B cell (primary cell): ENCODE measurements at regions not wholly inside any gene's neighbourhood (a gene's known extent, or its start where the extent isn't known, plus 50 kb on each side); places are given as distances from the start of the nearest gene placed in this dataset.

ENCODE experiments used
- ATAC-seq: fragments of 200-7000 bp; cut with Tn5 transposase; one replicate; pipeline ENCODE4 v1.10.0; 2021; ENCODE audit warnings: low read depth, mild to moderate bottlenecking, moderate number of reproducible peaks, moderate library complexity
- CTCF ChIA-PET: fragments of 350-600 bp; sonication (Branson Sonifier 250); formaldehyde crosslinking; loops from one replicate; lab custom pipeline; 2021; ENCODE audit warnings: antibody characterized with exemption, inconsistent platforms; lab: Charles Lee
- POLR2A ChIA-PET: fragments of 350-600 bp; sonication (Branson Sonifier 250); formaldehyde crosslinking; loops from one replicate; lab custom pipeline; 2021; ENCODE audit warnings: antibody characterized with exemption; lab: Charles Lee
- DNase-seq: peaks from one replicate; pipeline ENCODE4 v3.0.0; 2013
- H2AFZ ChIP-seq: 2 replicates; pipeline ENCODE4 v1.6.1; 2012; ENCODE audit warnings: mild to moderate bottlenecking, low read depth, low read length; ENCODE audit not compliant: insufficient read depth, poor library complexity, severe bottlenecking
- H3K27ac ChIP-seq, 2 donors: 1 replicate in 1 of 2; 2 replicates in 1 of 2; pipeline ENCODE4 v1.5.1; 2012 to 2013; ENCODE audit warnings: low read length in 2 of 2, mild to moderate bottlenecking in 2 of 2, moderate library complexity in 1 of 2
- H3K27me3 ChIP-seq, 4 experiments: fragments of 200-600 bp in 1 of 4; sonication (generic) in 1 of 4; replicated peaks in 1 of 4; 1 replicate in 2 of 4; 2 replicates in 2 of 4; pipeline versions ENCODE4 v1.6.1 to v1.7.0; 2013 to 2016; ENCODE audit warnings: low read length in 3 of 4, mild to moderate bottlenecking in 2 of 4, mixed read lengths in 1 of 4, moderate library complexity in 1 of 4; ENCODE audit not compliant: insufficient read depth in 4 of 4, control insufficient read depth in 3 of 4; ENCODE audit errors: control extremely low read depth in 1 of 4
- H3K36me3 ChIP-seq, 2 experiments: replicated peaks in 1 of 2; 1 replicate in 1 of 2; 2 replicates in 1 of 2; pipeline versions ENCODE4 v1.6.1 to v1.7.1; 2013; ENCODE audit warnings: low read length in 1 of 2; ENCODE audit not compliant: insufficient read depth in 2 of 2, control insufficient read depth in 1 of 2; ENCODE audit errors: control extremely low read depth in 1 of 2, extremely low read depth in 1 of 2
- H3K4me1 ChIP-seq, 2 donors: fragments of 200-600 bp in 1 of 2; sonication (generic) in 1 of 2; 1 replicate in 1 of 2; 2 replicates in 1 of 2; pipeline versions ENCODE4 v1.5.1 to v1.6.1; 2013 to 2017; ENCODE audit warnings: low read length in 2 of 2; ENCODE audit not compliant: control insufficient read depth in 2 of 2, insufficient read depth in 2 of 2
- H3K4me2 ChIP-seq: replicated peaks from 2 replicates; pipeline ENCODE3; 2012; ENCODE audit warnings: mild to moderate bottlenecking, low read depth, low read length; ENCODE audit not compliant: poor library complexity, severe bottlenecking
- H3K4me3 ChIP-seq, 5 experiments: fragments of 200-600 bp in 1 of 5; sonication (generic) in 1 of 5; 1 replicate in 3 of 5; 2 replicates in 2 of 5; pipeline versions ENCODE4 v1.5.1 to v1.7.0; 2011 to 2016; ENCODE audit warnings: low read length in 4 of 5, mild to moderate bottlenecking in 4 of 5, low read depth in 2 of 5, control low read depth in 1 of 5, moderate library complexity in 1 of 5; ENCODE audit not compliant: insufficient read depth in 1 of 5; ENCODE audit errors: control extremely low read depth in 1 of 5, extremely low read depth in 1 of 5
- H3K79me2 ChIP-seq: fragments of 200-600 bp; sonication (generic); one replicate; pipeline ENCODE4 v1.6.0; 2016; ENCODE audit warnings: low read length; ENCODE audit not compliant: control insufficient read depth, insufficient read depth
- H3K9ac ChIP-seq: fragments of 200-600 bp; sonication (generic); 2 replicates; pipeline ENCODE4 v1.6.1; 2017; ENCODE audit warnings: mild to moderate bottlenecking, low read length, moderate library complexity
- H3K9me3 ChIP-seq, 3 donors: one replicate each; pipeline versions ENCODE4 v1.6.1 to v1.7.1; 2013; ENCODE audit warnings: low read length in 2 of 3; ENCODE audit not compliant: control insufficient read depth in 2 of 3, insufficient read depth in 1 of 3; ENCODE audit errors: control extremely low read depth in 1 of 3
- H4K20me1 ChIP-seq: 2 replicates; pipeline ENCODE4 v1.6.0; 2012; ENCODE audit warnings: mild to moderate bottlenecking, low read length; ENCODE audit not compliant: insufficient read depth, control insufficient read depth, poor library complexity, severe bottlenecking
- H3K27ac Mint-ChIP-seq: one replicate; pipeline ENCODE4 v1.8.0; 2021; ENCODE audit warnings: mixed read lengths
- H3K27me3 Mint-ChIP-seq: one replicate; pipeline ENCODE4 v1.8.0; 2021; ENCODE audit warnings: mixed read lengths
- H3K4me1 Mint-ChIP-seq: one replicate; pipeline ENCODE4 v1.8.0; 2021; ENCODE audit warnings: mixed read lengths
- H3K4me3 Mint-ChIP-seq: one replicate; pipeline ENCODE4 v1.8.0; 2021; ENCODE audit warnings: mixed read lengths
- H3K9me3 Mint-ChIP-seq: one replicate; pipeline ENCODE4 v1.8.0; 2022; ENCODE audit warnings: mixed read lengths; ENCODE audit not compliant: insufficient read depth
- EZH2 ChIP-seq: IDR thresholded peaks from 2 replicates; pipeline ENCODE4 v1.6.1; 2012; ENCODE audit warnings: borderline replicate concordance, low read depth, mild to moderate bottlenecking, moderate library complexity, low read length; ENCODE audit not compliant: insufficient read depth, poor library complexity, severe bottlenecking
- WGBS: methylation state at CpG from one replicate; pipeline ENCODE4 v1.1.5; 2013; ENCODE audit warnings: missing lambda C conversion rate; ENCODE audit not compliant: insufficient coverage; 5-methylcytosine and 5-hydroxymethylcytosine counted together
- intact Hi-C: fragments of 100-400 bp; cut with micrococcal nuclease; formaldehyde crosslinking; loops from one replicate; pipeline ENCODE4 v1.10.0; 2022
- TF ChIP-seq, protein P1 (sequence below): fragments of 200-600 bp; IDR thresholded peaks from one replicate; pipeline ENCODE4 v1.8.0; 2022; ENCODE audit warnings: antibody characterized with exemption, mild to moderate bottlenecking

DNA sequence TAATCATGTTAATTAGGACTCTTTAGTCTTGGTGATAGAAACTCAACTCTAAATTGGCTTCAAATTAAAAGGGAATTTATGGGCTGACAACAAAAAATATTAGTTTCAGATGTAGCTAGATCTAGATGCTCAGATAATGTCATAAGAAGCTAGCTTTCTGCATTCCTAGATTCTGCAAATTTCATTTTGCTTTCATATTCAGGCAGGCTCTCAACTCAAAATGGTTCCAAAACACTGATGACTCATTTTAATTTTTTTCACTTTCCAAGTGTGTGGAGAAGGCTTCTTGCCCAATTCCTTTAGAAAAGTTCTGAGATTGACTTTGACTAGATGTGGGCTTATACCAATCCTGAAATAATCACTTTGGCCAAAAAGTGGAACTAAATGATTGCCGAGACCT, 236.7 kb upstream of the GOT2 start:
- Histone ChIP-seq H3K4me2 (no peak overlapping the region), H3K27me3 (no peaks in the 10 kb centered on the region), H3K79me2 (no peaks in the 10 kb centered on the region), H3K27ac (no peak overlapping the region), H2AFZ (no peak overlapping the region), H4K20me1 (no peaks in the 10 kb centered on the region), H3K4me3 (no peak overlapping the region), H3K9ac (no peak overlapping the region), H3K4me1 (no peaks in the 10 kb centered on the region), H3K9me3 (no peaks in the 10 kb centered on the region), H3K36me3 (no peaks in the 10 kb centered on the region)
- Mint-ChIP-seq H3K4me3 (no peak overlapping the region), H3K27ac (no peak overlapping the region), H3K9me3 (no peaks in the 10 kb centered on the region), H3K27me3 (no peaks in the 10 kb centered on the region), H3K4me1 (no peaks in the 10 kb centered on the region)
- CTCF ChIA-PET: no interaction called here
- intact Hi-C loops: no loop called here
- no peak for TF ChIP-seq EZH2
- TF ChIP-seq, protein P1, sequence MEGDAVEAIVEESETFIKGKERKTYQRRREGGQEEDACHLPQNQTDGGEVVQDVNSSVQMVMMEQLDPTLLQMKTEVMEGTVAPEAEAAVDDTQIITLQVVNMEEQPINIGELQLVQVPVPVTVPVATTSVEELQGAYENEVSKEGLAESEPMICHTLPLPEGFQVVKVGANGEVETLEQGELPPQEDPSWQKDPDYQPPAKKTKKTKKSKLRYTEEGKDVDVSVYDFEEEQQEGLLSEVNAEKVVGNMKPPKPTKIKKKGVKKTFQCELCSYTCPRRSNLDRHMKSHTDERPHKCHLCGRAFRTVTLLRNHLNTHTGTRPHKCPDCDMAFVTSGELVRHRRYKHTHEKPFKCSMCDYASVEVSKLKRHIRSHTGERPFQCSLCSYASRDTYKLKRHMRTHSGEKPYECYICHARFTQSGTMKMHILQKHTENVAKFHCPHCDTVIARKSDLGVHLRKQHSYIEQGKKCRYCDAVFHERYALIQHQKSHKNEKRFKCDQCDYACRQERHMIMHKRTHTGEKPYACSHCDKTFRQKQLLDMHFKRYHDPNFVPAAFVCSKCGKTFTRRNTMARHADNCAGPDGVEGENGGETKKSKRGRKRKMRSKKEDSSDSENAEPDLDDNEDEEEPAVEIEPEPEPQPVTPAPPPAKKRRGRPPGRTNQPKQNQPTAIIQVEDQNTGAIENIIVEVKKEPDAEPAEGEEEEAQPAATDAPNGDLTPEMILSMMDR: no peak
- WGBS: no CpG with 5 or more reads among the region's 1 CpG
- POLR2A ChIA-PET: no interaction called here
- ATAC-seq: no peak
- no peak for DNase-seq

DNA sequence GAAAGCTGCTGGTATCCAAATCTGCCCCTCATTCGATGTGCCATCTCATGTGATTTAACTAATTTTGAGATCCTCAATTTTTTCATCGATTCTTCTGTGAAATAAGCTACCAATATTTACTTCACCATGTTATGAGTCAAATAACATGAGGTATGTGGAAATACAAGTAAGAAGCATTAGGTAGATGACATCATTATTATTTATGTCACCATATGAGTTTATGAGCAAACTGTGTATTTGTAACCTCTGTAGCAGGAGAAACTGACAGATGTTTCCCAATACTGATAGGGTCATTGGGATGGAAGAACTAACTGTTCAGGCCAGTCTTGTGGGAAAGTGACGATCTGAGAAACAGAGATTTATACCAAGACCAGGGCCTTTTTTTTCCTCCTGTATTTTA, 229.4 kb upstream of the GOT2 start:
- Mint-ChIP-seq H3K4me3 (no peak overlapping the region), H3K27me3 (no peaks in the 10 kb centered on the region), H3K9me3 (peaks cover 4% of the 10 kb centered on the region), H3K4me1 (no peaks in the 10 kb centered on the region), H3K27ac (no peak overlapping the region)
- Histone ChIP-seq H3K27ac (no peak overlapping the region), H3K9me3 (peaks cover 0 to 4% (median 1%) of the 10 kb centered on the region in 3 donors), H4K20me1 (no peaks in the 10 kb centered on the region), H2AFZ (no peak overlapping the region), H3K27me3 (no peaks in the 10 kb centered on the region), H3K4me2 (no peak overlapping the region), H3K79me2 (no peaks in the 10 kb centered on the region), H3K4me1 (no peaks in the 10 kb centered on the region), H3K9ac (no peak overlapping the region), H3K36me3 (no peaks in the 10 kb centered on the region), H3K4me3 (no peak overlapping the region)
- DNase-seq (no peak), ATAC-seq (no peak)
- WGBS: no CpG with 5 or more reads among the region's 3 CpGs
- intact Hi-C loops: no loop called here
- CTCF ChIA-PET: no interaction called here
- TF ChIP-seq EZH2: no peak
- TF ChIP-seq, protein P1: no peak
- POLR2A ChIA-PET: no interaction called here
